Colonic mucosa (tissue), 4 donors: ENCODE measurements at regions not wholly inside any gene's neighbourhood (a gene's known extent, or its start where the extent isn't known, plus 50 kb on each side); places are given as distances from the start of the nearest gene placed in this dataset.

Source experiments
- DNase-seq: peaks from one replicate; pipeline ENCODE4 v3.0.0-alpha.2; 2020
- H3K27ac ChIP-seq: fragments of 200-600 bp; one replicate; pipeline ENCODE4 v1.8.0; 2021
- H3K27me3 ChIP-seq: fragments of 200-600 bp; one replicate; pipeline ENCODE4 v1.8.0; 2021
- H3K36me3 ChIP-seq: fragments of 200-600 bp; one replicate; pipeline ENCODE4 v1.8.0; 2021
- H3K4me1 ChIP-seq: fragments of 200-600 bp; one replicate; pipeline ENCODE4 v1.8.0; 2021; ENCODE audit warnings: mild to moderate bottlenecking
- H3K4me3 ChIP-seq: fragments of 200-600 bp; one replicate; pipeline ENCODE4 v1.8.0; 2021
- H3K9ac ChIP-seq, 2 donors: one replicate each; pipeline ENCODE4 v1.7.0; 2013; ENCODE audit warnings: control low read depth in 2 of 2, low read depth in 2 of 2, low read length in 2 of 2
- H3K9me3 ChIP-seq: fragments of 200-600 bp; one replicate; pipeline ENCODE4 v1.8.0; 2021
- CTCF ChIP-seq: fragments of 200-600 bp; IDR thresholded peaks from one replicate; pipeline ENCODE4 v1.8.0; 2022; ENCODE audit warnings: antibody characterized with exemption, mild to moderate bottlenecking
- intact Hi-C: fragments of 100-400 bp; cut with DNase I; formaldehyde crosslinking; loops from one replicate; pipeline ENCODE4 v1.14.1; 2022
- donor health status: healthy.
- donor health status: DM: no; HTN: no; CAD: no.
- donor health status: DM: no; HTN: no; CAD: no.

- H3K27me3 ChIP-seq, result no peaks in the 10 kb centered on the region
- TF ChIP-seq CTCF, result no peak
- H3K9me3 ChIP-seq, result no peaks in the 10 kb centered on the region
- no peaks in the 10 kb centered on the region for H3K4me1 ChIP-seq
- H3K27ac ChIP-seq, result no peak overlapping the region
- no peak for DNase-seq
- no peaks in the 10 kb centered on the region for H3K36me3 ChIP-seq
- intact Hi-C loops, result no loop called here
- no peak overlapping the region for H3K4me3 ChIP-seq
- no peak overlapping the region for H3K9ac ChIP-seq
These were observed 528.0 kb upstream of the SGCG start for GRCh38 chr13:22652796-22653195.

GRCh38 chr13:22653866-22654265 lies 526.9 kb upstream of the SGCG start:
- intact Hi-C loops, result no loop called here

GRCh38 chr13:22655106-22655852 lies 525.5 kb upstream of the SGCG start:
- Histone ChIP-seq H3K9me3 (no peaks in the 10 kb centered on the region), H3K9ac (no peak overlapping the region), H3K27me3 (no peaks in the 10 kb centered on the region), H3K4me3 (no peak overlapping the region), H3K4me1 (no peaks in the 10 kb centered on the region), H3K27ac (no peak overlapping the region), H3K36me3 (no peaks in the 10 kb centered on the region)
- intact Hi-C loops, result no loop called here
- TF ChIP-seq CTCF, result no peak
- DNase-seq, result no peak

More at GRCh38 chr13:22653866-22654265, 526.9 kb upstream of the SGCG start:
- H3K9me3 ChIP-seq, result no peaks in the 10 kb centered on the region
- H3K27ac ChIP-seq, result no peak overlapping the region
- no peaks in the 10 kb centered on the region for H3K27me3 ChIP-seq
- no peak for DNase-seq
- TF ChIP-seq CTCF, result no peak
- H3K4me3 ChIP-seq, result no peak overlapping the region
- no peak overlapping the region for H3K9ac ChIP-seq
- no peaks in the 10 kb centered on the region for H3K4me1 ChIP-seq
- no peaks in the 10 kb centered on the region for H3K36me3 ChIP-seq

- H3K36me3 ChIP-seq, result no peaks in the 10 kb centered on the region
- no peaks in the 10 kb centered on the region for H3K9me3 ChIP-seq
- no peaks in the 10 kb centered on the region for H3K27me3 ChIP-seq
- TF ChIP-seq CTCF, result no peak
- DNase-seq, result no peak
- no peak overlapping the region for H3K27ac ChIP-seq
- intact Hi-C loops, result no loop called here
- H3K9ac ChIP-seq, result no peak overlapping the region
- no peaks in the 10 kb centered on the region for H3K4me1 ChIP-seq
- H3K4me3 ChIP-seq, result no peak overlapping the region
These were observed 518.0 kb upstream of the SGCG start for GRCh38 chr13:22662771-22663170.

GRCh38 chr13:22665506-22665905 lies 515.3 kb upstream of the SGCG start:
- Histone ChIP-seq H3K4me3 (no peak overlapping the region), H3K36me3 (no peaks in the 10 kb centered on the region), H3K4me1 (no peaks in the 10 kb centered on the region), H3K27me3 (no peaks in the 10 kb centered on the region), H3K9ac (no peak overlapping the region), H3K27ac (no peak overlapping the region), H3K9me3 (no peaks in the 10 kb centered on the region)
- intact Hi-C loops, result no loop called here
- DNase-seq, result no peak
- TF ChIP-seq CTCF, result no peak
